ENCODE measurements at regions not wholly inside any gene's neighbourhood (a gene's known extent, or its start where the extent isn't known, plus 50 kb on each side); places are given as distances from the start of the nearest gene placed in this dataset.

GRCh38 chr14:101215927-101216326, 312.4 kb upstream of the RTL1 start:
- DNase-seq (ENCODE audit: low spot score): no peak

- DNase-seq (ENCODE audit: low spot score): no peak
Measured at GRCh38 chr14:101216366-101217079, 313.0 kb upstream of the RTL1 start.

GRCh38 chr14:101217080-101217463, 313.6 kb upstream of the RTL1 start:
- DNase-seq (ENCODE audit: low spot score): no peak

- DNase-seq (ENCODE audit: low spot score): no peak
Measured at GRCh38 chr14:101217616-101218371, 314.3 kb upstream of the RTL1 start.

GRCh38 chr14:101219896-101220703, 316.6 kb upstream of the RTL1 start:
- no peak for DNase-seq (ENCODE audit: low spot score)

GRCh38 chr14:101220921-101221510, 317.5 kb upstream of the RTL1 start:
- no peak for DNase-seq (ENCODE audit: low spot score)

- no peak for DNase-seq (ENCODE audit: low spot score)
Measured at GRCh38 chr14:101221549-101222160, 318.1 kb upstream of the RTL1 start.

- DNase-seq (ENCODE audit: low spot score): no peak
Measured at GRCh38 chr14:101222362-101223070, 319.0 kb upstream of the RTL1 start.

- peak; percentile 1 for DNase-seq (ENCODE audit: low spot score)
Measured at GRCh38 chr14:101223127-101223526, 319.6 kb upstream of the RTL1 start.

- DNase-seq (ENCODE audit: low spot score): no peak
Measured at GRCh38 chr14:101223561-101224162, 320.1 kb upstream of the RTL1 start.

- no peak for DNase-seq (ENCODE audit: low spot score)
Measured at GRCh38 chr14:101224356-101225156, 321.0 kb upstream of the RTL1 start.

- DNase-seq (ENCODE audit: low spot score): no peak
Measured at GRCh38 chr14:101225157-101226152, 321.9 kb upstream of the RTL1 start.

- DNase-seq (ENCODE audit: low spot score): no peak
Measured at GRCh38 chr14:101226265-101226602, 322.7 kb upstream of the RTL1 start.

GRCh38 chr14:101226603-101227425, 323.3 kb upstream of the RTL1 start:
- DNase-seq (ENCODE audit: low spot score): no peak

GRCh38 chr14:101227611-101228594, 324.4 kb upstream of the RTL1 start:
- DNase-seq (ENCODE audit: low spot score): no peak

GRCh38 chr14:101228949-101229541, 325.5 kb upstream of the RTL1 start:
- no peak for DNase-seq (ENCODE audit: low spot score)
